ENCODE measurements at regions not wholly inside any gene's neighbourhood (a gene's known extent, or its start where the extent isn't known, plus 50 kb on each side); places are given as distances from the start of the nearest gene placed in this dataset.

DNA sequence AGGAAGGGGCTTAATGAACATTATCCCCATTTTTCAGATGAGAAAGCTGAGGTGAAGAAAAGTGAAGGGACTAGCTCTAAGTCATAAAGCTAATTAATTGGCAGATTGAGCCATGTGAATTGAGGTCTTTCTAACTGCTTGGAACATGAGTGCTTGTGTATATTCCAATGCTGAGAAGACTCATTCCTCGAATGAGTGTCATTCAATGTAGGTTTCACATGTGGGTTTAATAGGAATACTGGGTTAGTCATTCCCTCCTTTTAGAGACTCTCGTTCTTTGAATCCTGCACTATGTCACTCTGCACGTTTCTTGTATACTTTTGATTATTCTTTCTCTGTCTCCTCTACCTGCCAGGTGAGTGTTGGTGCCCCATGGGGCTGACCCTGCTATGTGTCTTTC, 218.2 kb downstream of the HRH4 start:
- ATAC-seq, result no peak

DNA sequence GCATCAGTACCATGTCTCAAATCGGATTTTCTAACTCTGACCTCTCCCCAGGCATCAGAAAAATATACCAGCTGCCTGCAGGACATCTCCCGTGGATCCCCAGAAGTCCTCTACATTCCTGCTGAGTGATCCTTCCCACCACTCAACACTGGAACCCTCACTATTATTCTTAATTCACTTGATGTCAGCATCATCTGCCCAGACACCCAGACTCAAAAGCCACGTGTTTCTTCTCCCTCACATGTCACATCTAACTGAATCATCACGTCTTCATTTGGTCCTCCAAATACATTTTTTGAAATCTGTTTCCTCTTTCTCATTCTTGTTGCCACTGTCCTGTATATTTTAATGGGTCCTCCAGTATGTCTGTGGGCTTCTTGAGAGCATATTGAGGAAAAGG, 218.6 kb downstream of the HRH4 start:
- FAIRE-seq, result no peak

More for the DNA sequence above, 218.2 kb downstream of the HRH4 start:
- WGBS, 2 donors, result 54 to 72% methylated on average over 3 of the region's 3 CpGs
- FAIRE-seq (no peak), DNase-seq (no peak)
- no peaks in the 10 kb centered on the region for H3K27me3 ChIP-seq
- H3K27ac ChIP-seq, result no peak overlapping the region
- intact Hi-C loops (cut with DNase I), result no loop called here
- no peaks in the 10 kb centered on the region for H3K4me1 ChIP-seq
- no peaks in the 10 kb centered on the region for H3K9me3 ChIP-seq
- no peak overlapping the region for H3K4me3 ChIP-seq
- TF ChIP-seq CTCF (IDR thresholded peaks at IDR 0.05), result no peak
- H3K36me3 ChIP-seq, result no peaks in the 10 kb centered on the region

DNA sequence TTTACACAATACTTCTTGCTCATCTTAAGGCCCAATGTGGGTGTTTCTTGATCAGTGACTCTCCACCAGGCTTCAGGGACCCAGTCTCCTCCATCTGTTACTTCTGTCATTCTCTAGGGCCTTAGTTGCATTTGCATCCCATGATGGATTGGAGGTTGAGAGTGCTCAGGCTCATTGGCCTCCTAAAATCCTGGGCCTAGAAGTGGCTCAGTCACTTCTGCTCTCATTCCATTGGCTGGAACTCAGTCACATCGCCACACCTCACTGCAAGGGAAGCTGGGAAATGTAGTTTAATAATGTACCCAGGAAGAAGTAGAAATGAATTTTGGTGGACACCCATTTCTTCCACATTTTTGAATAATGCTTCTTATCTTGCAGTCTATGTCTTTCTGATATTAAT, 223.5 kb downstream of the HRH4 start:
- DNase-seq, result no peak
- intact Hi-C loops (cut with DNase I), result no loop called here
- H3K27me3 ChIP-seq, result no peaks in the 10 kb centered on the region
- TF ChIP-seq CTCF (IDR thresholded peaks at IDR 0.05), result no peak
- no peak overlapping the region for H3K27ac ChIP-seq
- ATAC-seq, result no peak
- WGBS, 2 donors, result 73 to 93% methylated on average over 1 of the region's 1 CpG
- no peak for FAIRE-seq
- no peaks in the 10 kb centered on the region for H3K4me1 ChIP-seq
- H3K36me3 ChIP-seq, result no peaks in the 10 kb centered on the region
- H3K9me3 ChIP-seq, result no peaks in the 10 kb centered on the region
- H3K4me3 ChIP-seq, result no peak overlapping the region

More for the DNA sequence above, 218.6 kb downstream of the HRH4 start:
- H3K4me1 ChIP-seq, result no peaks in the 10 kb centered on the region
- no peak overlapping the region for H3K4me3 ChIP-seq
- intact Hi-C loops (cut with DNase I), result no loop called here
- H3K27ac ChIP-seq, result no peak overlapping the region
- no peaks in the 10 kb centered on the region for H3K9me3 ChIP-seq
- H3K36me3 ChIP-seq, result no peaks in the 10 kb centered on the region
- H3K27me3 ChIP-seq, result no peaks in the 10 kb centered on the region
- no peak for DNase-seq
- 39 to 42% methylated on average over 4 of the region's 4 CpGs for WGBS, 2 donors
- TF ChIP-seq CTCF (IDR thresholded peaks at IDR 0.05), result no peak
- no peak for ATAC-seq

DNA sequence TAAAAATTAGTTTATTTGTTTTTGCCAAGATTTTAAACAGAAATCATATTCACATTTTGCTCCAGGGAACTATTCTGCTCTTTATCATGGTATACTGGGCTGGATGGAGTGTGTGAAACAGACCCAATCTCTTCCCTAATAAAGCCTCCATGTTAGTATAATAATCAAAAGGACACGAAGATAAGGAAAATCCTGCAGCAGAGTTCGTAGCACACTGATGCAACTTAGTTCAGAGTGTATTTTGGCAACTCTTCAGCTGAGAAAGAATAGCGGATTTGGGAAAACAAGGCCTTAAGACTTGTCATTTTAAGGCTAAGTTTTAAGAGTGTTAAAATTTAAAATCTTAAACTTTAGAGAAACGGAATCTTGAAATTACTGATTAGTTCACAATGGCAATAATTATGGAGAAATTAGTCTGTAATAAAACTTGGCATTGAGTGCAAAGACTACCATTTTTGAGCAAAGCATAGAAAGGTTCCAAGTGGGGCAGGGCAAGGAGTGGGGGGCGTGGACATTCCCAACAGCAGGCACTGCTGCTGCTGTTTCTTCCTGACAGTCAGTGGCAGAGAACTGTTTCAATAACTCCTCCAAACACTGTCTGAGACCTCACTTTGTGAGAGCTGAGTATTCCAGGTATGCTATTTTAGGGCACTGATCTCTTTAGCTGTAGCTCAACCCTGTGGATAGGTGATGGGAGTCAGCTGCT, 225.0 kb downstream of the HRH4 start:
- Histone ChIP-seq H3K36me3 (no peaks in the 10 kb centered on the region), H3K27me3 (no peaks in the 10 kb centered on the region), H3K9me3 (no peaks in the 10 kb centered on the region), H3K4me3 (no peak overlapping the region), H3K4me1 (no peaks in the 10 kb centered on the region), H3K27ac (no peak overlapping the region)
- intact Hi-C loops (cut with DNase I), result no loop called here
- no peak for TF ChIP-seq CTCF (IDR thresholded peaks at IDR 0.05)
- WGBS, 2 donors, result 54 to 69% methylated on average over 5 of the region's 5 CpGs
- DNase-seq, result no peak
- FAIRE-seq, result no peak
- ATAC-seq, result no peak

- no peak for TF ChIP-seq CTCF (IDR thresholded peaks at IDR 0.05)
Observed at GRCh38 chr18:24695168-24695567, 234.7 kb downstream of the HRH4 start.

More at GRCh38 chr18:24695168-24695567, 234.7 kb downstream of the HRH4 start:
- ATAC-seq (no peak), FAIRE-seq (no peak), DNase-seq (no peak)
- no peak overlapping the region for H3K4me3 ChIP-seq
- 67 to 75% methylated on average over 3 of the region's 3 CpGs for WGBS, 2 donors
- no peaks in the 10 kb centered on the region for H3K9me3 ChIP-seq
- no peak overlapping the region for H3K27ac ChIP-seq
- intact Hi-C loops (cut with DNase I), result no loop called here
- H3K36me3 ChIP-seq, result no peaks in the 10 kb centered on the region
- no peaks in the 10 kb centered on the region for H3K27me3 ChIP-seq
- no peaks in the 10 kb centered on the region for H3K4me1 ChIP-seq
